K562 (cell line): ENCODE measurements at regions not wholly inside any gene's neighbourhood (a gene's known extent, or its start where the extent isn't known, plus 50 kb on each side); places are given as distances from the start of the nearest gene placed in this dataset.
"Not testable (repeated sequence)": the region's sequence is repeated elsewhere in the genome, so short reads cannot be mapped to it uniquely, and the experiment has no call there.

ENCODE experiments used
- BRCA1 ChIP-seq, 2 experiments: fragments of 450-650 bp in 1 of 2; sonication (generic) in 1 of 2; formaldehyde crosslinking in 1 of 2; IDR thresholded peaks; 2 replicates each; pipeline versions ENCODE4 v1.5.0 to v1.6.1; 2017 to 2020; ENCODE audit warnings: mild to moderate bottlenecking in 1 of 2, missing genetic modification reagents in 1 of 2
- CBX1 ChIP-seq: sonication (generic); IDR thresholded peaks from 2 replicates; pipeline ENCODE4 v1.6.1; 2016; ENCODE audit warnings: antibody characterized with exemption, low read depth, mild to moderate bottlenecking
- JUNB ChIP-seq: fragments of 450-650 bp; formaldehyde crosslinking; conservative IDR thresholded peaks from 2 replicates; pipeline ENCODE4 v1.4.0; 2020; ENCODE audit warnings: mild to moderate bottlenecking
- MAFK ChIP-seq: IDR thresholded peaks from 2 replicates; pipeline ENCODE4 v1.6.1; 2011; ENCODE audit warnings: low read length, improper control_type of control experiment
- SIRT6 ChIP-seq: IDR thresholded peaks from one replicate; pipeline ENCODE4 v1.6.1; 2012; ENCODE audit warnings: low read depth, mild to moderate bottlenecking, control low read depth, inconsistent platforms, low read length, moderate library complexity
- SPI1 ChIP-seq: IDR thresholded peaks from 2 replicates; pipeline ENCODE4 v1.6.1; 2011; ENCODE audit warnings: low read depth, low read length, control low read depth, borderline replicate concordance
- TAF1 ChIP-seq: IDR thresholded peaks from 2 replicates; pipeline ENCODE4 v1.6.1; 2011; ENCODE audit warnings: mild to moderate bottlenecking, low read length, moderate library complexity; ENCODE audit not compliant: insufficient read depth, control insufficient read depth, severe bottlenecking; ENCODE audit errors: extremely low read depth
- TF ChIP-seq, protein P1 (sequence below), 3 experiments: IDR thresholded peaks in 2 of 3; conservative IDR thresholded peaks in 1 of 3; 2 replicates each; pipeline ENCODE4 v1.5.1; 2011 to 2012; ENCODE audit warnings: low read length in 3 of 3, mild to moderate bottlenecking in 3 of 3, control low read depth in 2 of 3, improper control_type of control experiment in 1 of 3, inconsistent platforms in 1 of 3, low read depth in 1 of 3, mixed read lengths in 1 of 3, moderate library complexity in 1 of 3; ENCODE audit not compliant: insufficient read depth in 2 of 3
- TF ChIP-seq, protein P2 (sequence below): fragments of 250-450 bp; sonication (Bioruptor Pico); IDR thresholded peaks from 2 replicates; pipeline ENCODE4 v1.8.0; 2021; ENCODE audit warnings: moderate library complexity, mild to moderate bottlenecking, inconsistent platforms
- TF ChIP-seq, protein P3 (sequence below): fragments of 150-350 bp; conservative IDR thresholded peaks from 2 replicates; pipeline ENCODE4 v1.6.1; 2014; ENCODE audit warnings: low read length

DNA sequence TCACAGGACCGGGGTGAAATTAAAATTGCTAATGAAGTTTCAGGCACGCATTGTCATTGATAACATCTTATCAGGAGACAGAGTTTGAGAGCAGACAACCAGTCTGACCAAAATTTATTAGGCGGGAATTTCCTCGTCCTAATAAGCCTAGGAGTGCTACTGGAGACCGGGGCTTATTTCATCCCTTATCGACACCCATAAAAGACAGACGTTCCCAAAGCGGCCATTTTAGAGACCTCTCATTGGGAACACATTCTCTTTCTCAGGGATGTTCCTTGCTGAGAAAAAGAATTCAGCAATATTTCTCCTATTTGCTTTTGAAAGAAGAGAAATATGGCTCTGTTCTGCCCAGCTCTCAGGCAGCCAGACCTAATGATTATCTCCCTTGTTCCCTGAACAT is 107.7 kb upstream of the DNAH14 start:
- TF ChIP-seq BRCA1 (IDR thresholded peaks at IDR 0.05); BRCA1 (CRISPR knock-in tag; IDR thresholded peaks at IDR 0.05); SIRT6; JUNB (CRISPR knock-in tag); MAFK; SPI1; TAF1; CBX1: not testable (repeated sequence)
- TF ChIP-seq, protein P1, sequence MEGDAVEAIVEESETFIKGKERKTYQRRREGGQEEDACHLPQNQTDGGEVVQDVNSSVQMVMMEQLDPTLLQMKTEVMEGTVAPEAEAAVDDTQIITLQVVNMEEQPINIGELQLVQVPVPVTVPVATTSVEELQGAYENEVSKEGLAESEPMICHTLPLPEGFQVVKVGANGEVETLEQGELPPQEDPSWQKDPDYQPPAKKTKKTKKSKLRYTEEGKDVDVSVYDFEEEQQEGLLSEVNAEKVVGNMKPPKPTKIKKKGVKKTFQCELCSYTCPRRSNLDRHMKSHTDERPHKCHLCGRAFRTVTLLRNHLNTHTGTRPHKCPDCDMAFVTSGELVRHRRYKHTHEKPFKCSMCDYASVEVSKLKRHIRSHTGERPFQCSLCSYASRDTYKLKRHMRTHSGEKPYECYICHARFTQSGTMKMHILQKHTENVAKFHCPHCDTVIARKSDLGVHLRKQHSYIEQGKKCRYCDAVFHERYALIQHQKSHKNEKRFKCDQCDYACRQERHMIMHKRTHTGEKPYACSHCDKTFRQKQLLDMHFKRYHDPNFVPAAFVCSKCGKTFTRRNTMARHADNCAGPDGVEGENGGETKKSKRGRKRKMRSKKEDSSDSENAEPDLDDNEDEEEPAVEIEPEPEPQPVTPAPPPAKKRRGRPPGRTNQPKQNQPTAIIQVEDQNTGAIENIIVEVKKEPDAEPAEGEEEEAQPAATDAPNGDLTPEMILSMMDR (IDR thresholded peaks at IDR 0.05 in 2 of 3, conservative IDR thresholded peaks at IDR 0.05 in 1 of 3; ENCODE audit: insufficient read depth in 2 of 3, low read depth in 1 of 3, low read length in 3 of 3) = not testable (repeated sequence)
- TF ChIP-seq, protein P2, sequence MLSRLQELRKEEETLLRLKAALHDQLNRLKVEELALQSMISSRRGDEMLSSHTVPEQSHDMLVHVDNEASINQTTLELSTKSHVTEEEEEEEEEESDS (CRISPR knock-in tag) = not testable (repeated sequence)
- TF ChIP-seq, protein P3, sequence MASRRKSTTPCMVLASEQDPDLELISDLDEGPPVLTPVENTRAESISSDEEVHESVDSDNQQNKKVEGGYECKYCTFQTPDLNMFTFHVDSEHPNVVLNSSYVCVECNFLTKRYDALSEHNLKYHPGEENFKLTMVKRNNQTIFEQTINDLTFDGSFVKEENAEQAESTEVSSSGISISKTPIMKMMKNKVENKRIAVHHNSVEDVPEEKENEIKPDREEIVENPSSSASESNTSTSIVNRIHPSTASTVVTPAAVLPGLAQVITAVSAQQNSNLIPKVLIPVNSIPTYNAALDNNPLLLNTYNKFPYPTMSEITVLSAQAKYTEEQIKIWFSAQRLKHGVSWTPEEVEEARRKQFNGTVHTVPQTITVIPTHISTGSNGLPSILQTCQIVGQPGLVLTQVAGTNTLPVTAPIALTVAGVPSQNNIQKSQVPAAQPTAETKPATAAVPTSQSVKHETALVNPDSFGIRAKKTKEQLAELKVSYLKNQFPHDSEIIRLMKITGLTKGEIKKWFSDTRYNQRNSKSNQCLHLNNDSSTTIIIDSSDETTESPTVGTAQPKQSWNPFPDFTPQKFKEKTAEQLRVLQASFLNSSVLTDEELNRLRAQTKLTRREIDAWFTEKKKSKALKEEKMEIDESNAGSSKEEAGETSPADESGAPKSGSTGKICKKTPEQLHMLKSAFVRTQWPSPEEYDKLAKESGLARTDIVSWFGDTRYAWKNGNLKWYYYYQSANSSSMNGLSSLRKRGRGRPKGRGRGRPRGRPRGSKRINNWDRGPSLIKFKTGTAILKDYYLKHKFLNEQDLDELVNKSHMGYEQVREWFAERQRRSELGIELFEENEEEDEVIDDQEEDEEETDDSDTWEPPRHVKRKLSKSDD = not testable (repeated sequence)
